NCI-H82 (cell line): ENCODE measurements at regions not wholly inside any gene's neighbourhood (a gene's known extent, or its start where the extent isn't known, plus 50 kb on each side); places are given as distances from the start of the nearest gene placed in this dataset.

Experiments used
- DNase-seq: peaks from one replicate; lab custom pipeline; 2025; lab: John Stamatoyannopoulos, UW

DNA sequence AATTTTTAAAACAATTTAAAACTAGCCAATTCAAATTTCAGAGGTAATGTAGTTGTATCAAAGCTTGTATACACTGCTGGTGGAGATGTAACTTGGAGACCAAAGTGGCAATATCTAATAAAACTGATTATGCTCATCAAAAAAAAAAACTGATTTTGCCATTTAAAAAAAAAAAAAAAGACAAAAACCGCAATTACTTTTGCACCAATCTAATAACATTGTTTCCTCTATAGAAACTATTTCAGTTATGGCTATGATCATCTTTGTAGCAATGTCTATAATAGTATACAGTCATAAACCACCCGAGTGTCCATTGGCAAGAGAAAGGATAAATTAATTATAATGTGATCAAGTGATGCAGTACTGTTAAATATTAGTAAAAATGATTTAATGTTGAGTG lies 149.3 kb upstream of the SEMA6D start:
- DNase-seq: no peak

DNA sequence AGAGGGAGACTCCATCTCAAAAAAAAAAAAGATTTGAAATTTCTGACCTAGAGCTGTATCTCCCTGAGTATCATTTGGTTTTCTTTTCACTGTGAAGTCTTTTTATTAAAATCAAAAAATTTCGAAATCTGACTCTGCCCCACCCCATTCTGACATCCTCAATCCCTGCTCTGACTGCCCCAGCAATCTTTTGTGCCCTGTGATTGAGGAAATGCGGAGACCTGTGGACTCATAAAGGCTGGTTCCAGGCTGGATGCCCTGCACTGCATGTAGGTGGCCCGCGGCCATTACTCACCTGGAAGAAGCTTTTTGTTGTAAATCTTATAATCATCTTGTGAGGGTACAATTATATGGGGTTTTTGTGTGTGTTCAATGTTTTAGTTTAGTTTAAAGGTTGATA lies 147.3 kb upstream of the SEMA6D start:
- DNase-seq: peak; percentile 49

DNA sequence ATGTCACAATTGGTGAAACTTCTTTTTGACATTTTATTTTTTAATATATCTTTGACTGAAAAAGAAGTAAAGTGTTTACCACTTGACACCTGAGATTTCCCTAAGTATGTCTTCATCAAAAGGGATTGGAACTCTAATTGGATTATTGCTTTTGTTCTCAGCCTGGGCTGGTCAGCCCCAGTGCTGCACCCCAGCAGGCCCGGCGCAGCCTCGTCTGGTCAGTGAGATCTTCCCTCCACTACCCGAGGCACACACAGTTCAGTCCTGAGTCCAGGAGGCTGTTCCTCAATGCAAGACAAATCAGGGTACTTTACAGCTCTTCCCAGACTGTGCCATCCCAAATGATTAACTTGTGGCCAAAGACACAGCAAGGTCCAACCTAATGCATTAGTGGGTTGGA lies 146.9 kb upstream of the SEMA6D start:
- peak; percentile 78 for DNase-seq

- DNase-seq: peak; percentile 53
Observed at GRCh38 chr15:47570881-47571640, 146.2 kb upstream of the SEMA6D start.

DNA sequence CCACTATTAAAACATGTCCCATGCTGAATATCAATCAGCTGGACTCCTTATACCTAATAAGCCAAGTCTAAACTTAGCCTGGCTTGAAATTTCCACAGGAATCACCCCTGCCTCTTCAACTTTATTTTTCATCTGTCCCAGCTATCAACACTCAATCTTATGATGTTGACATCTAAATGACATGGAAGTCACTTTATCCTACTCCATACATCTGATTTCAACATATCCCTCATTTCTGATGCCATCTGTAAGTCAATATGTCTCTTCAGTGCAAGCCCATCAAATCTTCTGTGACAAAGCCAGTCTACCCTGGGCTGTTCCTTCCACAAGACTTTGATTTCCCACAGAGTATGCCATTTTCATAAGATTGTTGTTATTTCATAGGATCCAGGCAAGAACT lies 143.6 kb upstream of the SEMA6D start:
- DNase-seq: no peak

GRCh38 chr15:47577000-47577399 lies 140.3 kb upstream of the SEMA6D start:
- DNase-seq: no peak

GRCh38 chr15:47577461-47577860 lies 139.8 kb upstream of the SEMA6D start:
- peak; percentile 69 for DNase-seq

GRCh38 chr15:47582233-47582632 lies 135.1 kb upstream of the SEMA6D start:
- DNase-seq: no peak

GRCh38 chr15:47584316-47584715 lies 133.0 kb upstream of the SEMA6D start:
- DNase-seq: no peak

GRCh38 chr15:47586653-47587224 lies 130.6 kb upstream of the SEMA6D start:
- peak; percentile 91 for DNase-seq

- DNase-seq: peak; percentile 82
Observed at GRCh38 chr15:47587940-47588802, 129.1 kb upstream of the SEMA6D start.

GRCh38 chr15:47588958-47589357 lies 128.3 kb upstream of the SEMA6D start:
- peak; percentile 78 for DNase-seq

DNA sequence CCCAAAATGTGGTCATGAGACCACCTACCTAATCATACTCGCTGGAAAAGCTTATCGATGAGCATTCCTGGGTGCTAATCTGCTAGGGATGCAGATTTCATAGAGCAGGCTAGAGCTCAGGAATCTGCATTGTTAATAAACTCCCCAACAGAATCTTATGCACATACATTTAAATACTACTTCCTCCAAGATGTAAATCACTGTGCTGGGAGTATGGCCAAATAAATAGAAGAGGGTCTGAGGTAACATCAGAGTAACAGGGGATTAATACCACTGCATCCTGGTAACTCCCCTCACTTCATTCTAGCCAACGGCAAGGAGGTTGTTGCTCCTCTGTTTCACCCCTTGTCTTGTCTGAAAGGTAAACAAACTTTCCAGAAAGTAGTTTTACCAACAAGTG lies 118.3 kb upstream of the SEMA6D start:
- DNase-seq: peak; percentile 27

GRCh38 chr15:47599806-47600205 lies 117.5 kb upstream of the SEMA6D start:
- no peak for DNase-seq

DNA sequence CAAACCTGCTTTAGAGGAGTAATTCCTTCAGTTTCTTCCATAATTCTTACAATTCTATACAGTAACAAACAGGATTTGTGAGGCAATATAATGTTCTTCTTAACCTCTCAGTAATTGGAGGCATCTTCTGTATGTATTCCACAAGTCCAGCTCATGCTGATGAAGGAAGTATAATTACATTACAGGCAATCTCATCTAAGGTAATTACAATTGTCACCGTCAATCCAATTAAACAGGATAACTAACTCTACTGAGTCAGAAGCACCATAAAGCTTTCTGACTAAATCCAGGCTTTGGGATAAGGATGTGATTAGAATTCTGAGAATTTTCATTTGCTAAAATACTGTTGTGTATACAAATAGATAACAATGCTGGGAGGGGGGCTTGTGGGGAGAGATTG lies 115.2 kb upstream of the SEMA6D start:
- DNase-seq: peak; percentile 97

- DNase-seq: no peak
Observed at GRCh38 chr15:47603026-47603425, 114.3 kb upstream of the SEMA6D start.

GRCh38 chr15:47607695-47608094 lies 109.6 kb upstream of the SEMA6D start:
- no peak for DNase-seq

GRCh38 chr15:47609693-47610092 lies 107.6 kb upstream of the SEMA6D start:
- peak; percentile 91 for DNase-seq

GRCh38 chr15:47610736-47611135 lies 106.6 kb upstream of the SEMA6D start:
- peak; percentile 24 for DNase-seq

DNA sequence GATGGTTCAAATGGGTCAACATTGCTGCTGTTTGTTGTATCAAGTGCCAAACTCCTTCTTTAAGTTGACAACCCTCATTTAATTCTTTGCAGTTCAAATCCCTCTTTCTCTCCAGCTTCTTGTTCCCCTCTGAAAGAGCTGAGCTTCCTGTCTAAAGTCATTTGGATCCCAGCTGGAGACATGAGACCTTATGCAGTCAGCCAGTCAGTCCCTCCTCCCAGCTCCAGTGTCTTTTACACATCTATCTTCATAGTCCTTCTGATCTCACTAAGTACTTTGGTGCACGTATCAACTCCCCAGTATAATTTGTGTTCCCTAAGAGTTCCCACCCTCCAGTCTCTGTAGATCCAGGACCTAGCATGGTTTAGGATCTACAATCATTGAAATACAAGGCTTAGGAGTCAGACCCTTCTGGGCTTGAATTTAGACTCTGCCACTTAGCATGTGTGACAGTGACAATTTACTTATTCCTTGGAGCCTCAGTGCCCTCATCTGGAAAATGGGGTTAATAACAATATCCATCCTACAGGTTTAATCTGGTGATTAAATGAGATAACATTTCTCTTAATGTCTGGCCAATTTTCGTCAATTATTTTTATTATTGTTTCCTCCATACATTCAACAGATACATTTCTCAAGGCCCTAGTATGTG lies 102.8 kb upstream of the SEMA6D start:
- peak; percentile 36 for DNase-seq

GRCh38 chr15:47616876-47617275 lies 100.4 kb upstream of the SEMA6D start:
- no peak for DNase-seq

- DNase-seq: peak; percentile 20
Observed at GRCh38 chr15:47618241-47618640, 99.1 kb upstream of the SEMA6D start.
